Activated naive CD4-positive, alpha-beta T cell treated with anti-CD3 and anti-CD28 coated beads, Interleukin-2, amount 50 U/mL, for 72 hours (primary cell): ENCODE measurements at regions not wholly inside any gene's neighbourhood (a gene's known extent, or its start where the extent isn't known, plus 50 kb on each side); places are given as distances from the start of the nearest gene placed in this dataset.

ENCODE experiments used
- ATAC-seq, 2 donors: fragments of 150-1000 bp; cut with Tn5 transposase; 2 replicates each; pipeline ENCODE4 v1.10.0; 2021; ENCODE audit warnings: mild to moderate bottlenecking in 2 of 2, moderate library complexity in 2 of 2
- DNase-seq, 2 donors: peaks; one replicate each; pipeline ENCODE4 v3.0.0; 2021 to 2022; ENCODE audit warnings: low spot score in 2 of 2
- H3K27ac Mint-ChIP-seq, 2 donors: one replicate each; pipeline ENCODE4 v1.8.0; 2022; ENCODE audit warnings: mild to moderate bottlenecking in 2 of 2, mixed read lengths in 2 of 2
- H3K36me3 Mint-ChIP-seq, 2 donors: one replicate each; pipeline ENCODE4 v1.8.0; 2022; ENCODE audit warnings: mixed read lengths in 2 of 2
- H3K9me3 Mint-ChIP-seq, 2 donors: one replicate each; pipeline ENCODE4 v1.8.0; 2022; ENCODE audit warnings: mixed read lengths in 2 of 2

GRCh38 chr3:95939235-95939809, 875.1 kb upstream of the EPHA6 start:
- Mint-ChIP-seq H3K9me3 (peaks cover 12 to 20% of the 10 kb centered on the region in 2 donors), H3K36me3 (no peaks in the 10 kb centered on the region), H3K27ac (no peak overlapping the region)
- no peak for DNase-seq
- ATAC-seq = no peak

- no peak for DNase-seq
- H3K36me3 Mint-ChIP-seq = no peaks in the 10 kb centered on the region
- H3K9me3 Mint-ChIP-seq = peaks cover 5 to 14% of the 10 kb centered on the region in 2 donors
- no peak for ATAC-seq
- H3K27ac Mint-ChIP-seq = no peak overlapping the region
Observed at GRCh38 chr3:95965704-95966336, 848.6 kb upstream of the EPHA6 start.

GRCh38 chr3:95971573-95971972, 842.8 kb upstream of the EPHA6 start:
- no peak overlapping the region for H3K27ac Mint-ChIP-seq
- H3K36me3 Mint-ChIP-seq = no peaks in the 10 kb centered on the region
- no peak for ATAC-seq
- no peak for DNase-seq
- peaks cover 8 to 11% of the 10 kb centered on the region in 2 donors for H3K9me3 Mint-ChIP-seq

GRCh38 chr3:95994338-95994737, 820.1 kb upstream of the EPHA6 start:
- H3K27ac Mint-ChIP-seq = no peak overlapping the region
- DNase-seq (no peak), ATAC-seq (no peak)
- H3K36me3 Mint-ChIP-seq = no peaks in the 10 kb centered on the region
- H3K9me3 Mint-ChIP-seq = peaks cover 10 to 16% of the 10 kb centered on the region in 2 donors

GRCh38 chr3:96000966-96001365, 813.4 kb upstream of the EPHA6 start:
- H3K27ac Mint-ChIP-seq = no peak overlapping the region
- H3K36me3 Mint-ChIP-seq = no peaks in the 10 kb centered on the region
- DNase-seq (no peak), ATAC-seq (no peak)
- peaks cover 11 to 17% of the 10 kb centered on the region in 2 donors for H3K9me3 Mint-ChIP-seq

- no peak for ATAC-seq
- H3K27ac Mint-ChIP-seq = no peak overlapping the region
- H3K36me3 Mint-ChIP-seq = no peaks in the 10 kb centered on the region
- no peak for DNase-seq
- peaks cover 4 to 13% of the 10 kb centered on the region in 2 donors for H3K9me3 Mint-ChIP-seq
Observed at GRCh38 chr3:96007650-96008195, 806.7 kb upstream of the EPHA6 start.

GRCh38 chr3:96012939-96013338, 801.5 kb upstream of the EPHA6 start:
- DNase-seq (no peak), ATAC-seq (no peak)
- Mint-ChIP-seq H3K27ac (no peak overlapping the region), H3K36me3 (no peaks in the 10 kb centered on the region), H3K9me3 (peaks cover 0 to 7% of the 10 kb centered on the region in 2 donors)

GRCh38 chr3:96017556-96017955, 796.8 kb upstream of the EPHA6 start:
- ATAC-seq (no peak), DNase-seq (no peak)
- H3K27ac Mint-ChIP-seq = no peak overlapping the region
- H3K9me3 Mint-ChIP-seq = no peaks in the 10 kb centered on the region
- no peaks in the 10 kb centered on the region for H3K36me3 Mint-ChIP-seq

GRCh38 chr3:96022676-96023075, 791.7 kb upstream of the EPHA6 start:
- no peak overlapping the region for H3K27ac Mint-ChIP-seq
- no peak for ATAC-seq
- DNase-seq = no peak
- H3K9me3 Mint-ChIP-seq = peaks cover 0 to 5% of the 10 kb centered on the region in 2 donors
- no peaks in the 10 kb centered on the region for H3K36me3 Mint-ChIP-seq

GRCh38 chr3:96027718-96028117, 786.7 kb upstream of the EPHA6 start:
- no peak for DNase-seq
- Mint-ChIP-seq H3K9me3 (peaks cover 3 to 5% of the 10 kb centered on the region in 2 donors), H3K27ac (no peak overlapping the region), H3K36me3 (no peaks in the 10 kb centered on the region)
- no peak for ATAC-seq

GRCh38 chr3:96039632-96040031, 774.8 kb upstream of the EPHA6 start:
- no peak overlapping the region for H3K27ac Mint-ChIP-seq
- peaks cover 5 to 15% of the 10 kb centered on the region in 2 donors for H3K9me3 Mint-ChIP-seq
- DNase-seq (no peak), ATAC-seq (no peak)
- no peaks in the 10 kb centered on the region for H3K36me3 Mint-ChIP-seq

GRCh38 chr3:96059301-96059700, 755.1 kb upstream of the EPHA6 start:
- Mint-ChIP-seq H3K9me3 (peaks cover 17 to 18% of the 10 kb centered on the region in 2 donors), H3K27ac (no peak overlapping the region), H3K36me3 (no peaks in the 10 kb centered on the region)
- ATAC-seq (no peak), DNase-seq (no peak)

GRCh38 chr3:96069065-96069464, 745.3 kb upstream of the EPHA6 start:
- DNase-seq (no peak), ATAC-seq (no peak)
- Mint-ChIP-seq H3K27ac (no peak overlapping the region), H3K36me3 (peaks cover 0 to 4% of the 10 kb centered on the region in 2 donors), H3K9me3 (peaks cover 3 to 17% of the 10 kb centered on the region in 2 donors)

GRCh38 chr3:96070678-96071077, 743.7 kb upstream of the EPHA6 start:
- ATAC-seq = no peak

GRCh38 chr3:96071097-96071496, 743.3 kb upstream of the EPHA6 start:
- peaks cover 0 to 4% of the 10 kb centered on the region in 2 donors for H3K36me3 Mint-ChIP-seq
- DNase-seq (no peak), ATAC-seq (no peak)
- peaks cover 9 to 20% of the 10 kb centered on the region in 2 donors for H3K9me3 Mint-ChIP-seq
- no peak overlapping the region for H3K27ac Mint-ChIP-seq

More at GRCh38 chr3:96070678-96071077, 743.7 kb upstream of the EPHA6 start:
- peaks cover 0 to 4% of the 10 kb centered on the region in 2 donors for H3K36me3 Mint-ChIP-seq
- peaks cover 9 to 18% of the 10 kb centered on the region in 2 donors for H3K9me3 Mint-ChIP-seq
- DNase-seq = no peak
- H3K27ac Mint-ChIP-seq = no peak overlapping the region

- no peak for ATAC-seq
- Mint-ChIP-seq H3K9me3 (peaks cover 9 to 22% of the 10 kb centered on the region in 2 donors), H3K36me3 (peaks cover 0 to 4% of the 10 kb centered on the region in 2 donors), H3K27ac (no peak overlapping the region)
- DNase-seq = no peak
Observed at GRCh38 chr3:96072226-96072625, 742.2 kb upstream of the EPHA6 start.

GRCh38 chr3:96083610-96084009, 730.8 kb upstream of the EPHA6 start:
- peaks cover 0 to 5% of the 10 kb centered on the region in 2 donors for H3K36me3 Mint-ChIP-seq
- H3K27ac Mint-ChIP-seq = no peak overlapping the region
- no peak for ATAC-seq
- peaks cover 6 to 9% of the 10 kb centered on the region in 2 donors for H3K9me3 Mint-ChIP-seq
- no peak for DNase-seq

GRCh38 chr3:96086018-96086417, 728.4 kb upstream of the EPHA6 start:
- Mint-ChIP-seq H3K27ac (no peak overlapping the region), H3K9me3 (peaks cover 6 to 9% of the 10 kb centered on the region in 2 donors)
- DNase-seq = no peak

More at GRCh38 chr3:96086018-96086417, 728.4 kb upstream of the EPHA6 start:
- ATAC-seq = no peak
- peaks cover 0 to 5% of the 10 kb centered on the region in 2 donors for H3K36me3 Mint-ChIP-seq
